OCI-LY1 (cell line): ENCODE measurements at regions not wholly inside any gene's neighbourhood (a gene's known extent, or its start where the extent isn't known, plus 50 kb on each side); places are given as distances from the start of the nearest gene placed in this dataset.

Experiments used
- H2AFZ ChIP-seq: fragments of 200-600 bp; sonication (generic), shearing (Covaris generic); 2 replicates; pipeline ENCODE4 v1.6.0; 2014; ENCODE audit warnings: antibody characterized with exemption, mild to moderate bottlenecking, low read length
- H3F3A ChIP-seq: fragments of 200-600 bp; sonication (generic), shearing (Covaris generic); 2 replicates; pipeline ENCODE4 v1.6.0; 2014; ENCODE audit warnings: mild to moderate bottlenecking, antibody characterized with exemption, low read length, moderate library complexity; ENCODE audit not compliant: insufficient read depth
- H3K27ac ChIP-seq: fragments of 200-600 bp; sonication (generic); 2 replicates; pipeline ENCODE4 v1.5.1; 2014; ENCODE audit warnings: low read length, mixed run types, mild to moderate bottlenecking, low read depth; ENCODE audit not compliant: poor library complexity, severe bottlenecking
- H3K27me3 ChIP-seq: fragments of 200-600 bp; sonication (generic); 2 replicates; pipeline ENCODE4 v1.6.0; 2014; ENCODE audit warnings: antibody characterized with exemption, mild to moderate bottlenecking, low read length, moderate library complexity; ENCODE audit not compliant: insufficient read depth
- H3K36me3 ChIP-seq: fragments of 200-600 bp; sonication (generic); 2 replicates; pipeline ENCODE4 v1.6.1; 2014; ENCODE audit warnings: mild to moderate bottlenecking, antibody characterized with exemption, low read length, moderate library complexity, mixed read lengths; ENCODE audit not compliant: insufficient read depth
- H3K4me1 ChIP-seq: fragments of 200-600 bp; sonication (generic); 2 replicates; pipeline ENCODE4 v1.5.1; 2014; ENCODE audit warnings: mild to moderate bottlenecking, low read length, moderate library complexity; ENCODE audit not compliant: insufficient read depth, severe bottlenecking
- H3K4me2 ChIP-seq: fragments of 200-600 bp; sonication (generic), shearing (Covaris generic); 2 replicates; pipeline ENCODE4 v1.6.1; 2014; ENCODE audit warnings: low read length
- H3K4me3 ChIP-seq: fragments of 200-600 bp; sonication (generic); 2 replicates; pipeline ENCODE4 v1.5.1; 2014; ENCODE audit warnings: low read length, low read depth, mild to moderate bottlenecking, mixed read lengths; ENCODE audit not compliant: poor library complexity, severe bottlenecking
- H3K79me2 ChIP-seq: fragments of 200-600 bp; shearing (Covaris generic); 2 replicates; pipeline ENCODE4 v1.6.1; 2016; ENCODE audit warnings: mixed run types, low read length, mixed read lengths; ENCODE audit not compliant: insufficient read depth
- H3K9ac ChIP-seq: fragments of 200-600 bp; sonication (generic), shearing (Covaris generic); 2 replicates; pipeline ENCODE4 v1.6.1; 2014; ENCODE audit warnings: mild to moderate bottlenecking, low read length, mixed read lengths
- H3K9me2 ChIP-seq: fragments of 200-600 bp; sonication (generic), shearing (Covaris generic); 2 replicates; pipeline ENCODE4 v1.6.1; 2014; ENCODE audit warnings: low read depth, mild to moderate bottlenecking, low read length, mixed read lengths
- H3K9me3 ChIP-seq: fragments of 200-600 bp; shearing (Covaris generic); 2 replicates; pipeline ENCODE4 v1.6.1; 2014; ENCODE audit warnings: low read length, mixed read lengths
- H4K20me1 ChIP-seq: fragments of 200-600 bp; sonication (generic), shearing (Covaris generic); 2 replicates; pipeline ENCODE4 v1.6.0; 2016; ENCODE audit warnings: mild to moderate bottlenecking, low read length; ENCODE audit not compliant: insufficient read depth
- CTCF ChIP-seq: fragments of 200-600 bp; sonication (generic), shearing (Covaris generic); IDR thresholded peaks from 2 replicates; pipeline ENCODE4 v1.5.1; 2017; ENCODE audit warnings: mild to moderate bottlenecking, antibody characterized with exemption, low read length, moderate library complexity, mixed read lengths
- EZH2 ChIP-seq: fragments of 200-600 bp; sonication (generic), shearing (Covaris generic); IDR thresholded peaks from 2 replicates; pipeline ENCODE4 v1.8.0; 2017; ENCODE audit warnings: borderline replicate concordance, mixed run types, mild to moderate bottlenecking, antibody characterized with exemption, low read length, moderate library complexity, mixed read lengths

DNA sequence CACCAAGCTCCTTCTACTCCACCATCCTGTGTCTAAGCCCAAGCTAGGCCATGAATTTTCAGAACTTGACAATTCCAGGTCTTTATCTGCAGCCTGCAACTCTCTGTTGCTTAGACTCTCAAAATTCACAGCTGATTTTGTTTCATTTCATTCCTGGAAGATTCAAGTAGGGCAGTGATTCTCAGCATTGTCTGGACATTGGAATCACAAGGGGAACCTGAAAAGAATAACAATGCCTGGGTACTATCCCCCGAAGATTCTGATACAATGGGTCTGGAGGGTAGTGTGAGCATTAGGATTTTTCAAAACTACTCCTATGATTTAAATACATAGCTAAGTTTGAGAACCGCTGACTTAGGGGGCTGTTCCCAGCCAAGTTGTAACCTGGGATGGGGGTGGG lies 534.7 kb upstream of the IL12A start:
- H3K36me3 ChIP-seq: no peaks in the 10 kb centered on the region
- no peaks in the 10 kb centered on the region for H4K20me1 ChIP-seq
- TF ChIP-seq EZH2 (no peak), CTCF (no peak)
- H3K4me3 ChIP-seq: no peak overlapping the region
- H3K9me3 ChIP-seq: no peaks in the 10 kb centered on the region
- no peak overlapping the region for H3K27ac ChIP-seq
- no peaks in the 10 kb centered on the region for H3K27me3 ChIP-seq
- H3K9me2 ChIP-seq: no peaks in the 10 kb centered on the region
- no peaks in the 10 kb centered on the region for H3K79me2 ChIP-seq
- no peak overlapping the region for H3K4me2 ChIP-seq
- H3K9ac ChIP-seq: no peak overlapping the region
- no peaks in the 10 kb centered on the region for H3K4me1 ChIP-seq
- H3F3A ChIP-seq: no peaks in the 10 kb centered on the region
- no peak overlapping the region for H2AFZ ChIP-seq

GRCh38 chr3:159455741-159456181 lies 532.9 kb upstream of the IL12A start:
- Histone ChIP-seq H3K4me3 (no peak overlapping the region), H2AFZ (no peak overlapping the region), H3K4me1 (no peaks in the 10 kb centered on the region), H3K36me3 (no peaks in the 10 kb centered on the region), H3F3A (no peaks in the 10 kb centered on the region), H3K27ac (no peak overlapping the region), H3K27me3 (no peaks in the 10 kb centered on the region), H3K4me2 (no peak overlapping the region), H3K9me3 (no peaks in the 10 kb centered on the region), H3K79me2 (no peaks in the 10 kb centered on the region), H3K9ac (no peak overlapping the region), H4K20me1 (no peaks in the 10 kb centered on the region), H3K9me2 (no peaks in the 10 kb centered on the region)
- TF ChIP-seq EZH2: no peak

DNA sequence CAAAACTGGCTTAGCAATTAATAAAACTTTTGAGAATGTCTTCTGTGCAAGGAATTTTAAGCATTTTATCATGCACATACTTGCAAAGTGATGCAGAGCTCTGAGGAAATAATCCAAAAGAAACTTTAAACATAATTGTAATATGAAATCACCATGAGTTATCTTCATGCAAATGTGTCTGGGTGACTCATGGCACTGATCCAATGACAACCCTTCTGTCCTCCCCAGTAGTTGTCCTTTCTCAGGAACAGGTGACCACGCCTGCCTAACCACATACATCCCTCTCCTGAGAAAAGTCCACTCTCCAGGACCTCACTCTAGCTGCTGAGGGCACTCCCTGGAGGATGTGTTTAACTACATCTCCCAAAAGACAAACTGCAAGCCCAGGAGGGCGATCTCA lies 530.6 kb upstream of the IL12A start:
- Histone ChIP-seq H3K9me3 (no peaks in the 10 kb centered on the region), H3K27me3 (no peaks in the 10 kb centered on the region), H2AFZ (no peak overlapping the region), H3K27ac (no peak overlapping the region), H3K4me1 (no peaks in the 10 kb centered on the region), H4K20me1 (no peaks in the 10 kb centered on the region), H3K4me2 (no peak overlapping the region), H3F3A (no peaks in the 10 kb centered on the region), H3K9me2 (no peaks in the 10 kb centered on the region), H3K9ac (no peak overlapping the region), H3K4me3 (no peak overlapping the region), H3K79me2 (no peaks in the 10 kb centered on the region), H3K36me3 (no peaks in the 10 kb centered on the region)
- TF ChIP-seq CTCF (no peak), EZH2 (no peak)

DNA sequence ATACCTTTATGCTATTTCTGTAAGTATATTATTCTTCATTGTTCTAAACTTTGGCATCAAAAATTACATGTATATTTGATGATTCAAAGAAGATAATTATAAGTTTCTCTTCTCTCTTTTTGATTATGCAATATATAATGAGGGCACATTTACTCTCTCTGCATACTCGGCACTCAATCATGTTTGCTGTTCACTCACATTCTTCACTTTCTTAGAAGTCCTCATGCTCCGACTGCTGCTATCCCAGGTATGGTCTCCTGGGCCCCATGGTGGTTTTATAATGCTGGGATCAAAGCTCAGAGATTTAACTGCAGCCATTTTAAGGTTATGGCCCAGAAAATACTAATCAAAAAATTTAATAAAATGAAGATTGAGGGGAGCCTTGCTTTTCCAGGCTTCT lies 529.7 kb upstream of the IL12A start:
- Histone ChIP-seq H3K4me2 (no peak overlapping the region), H2AFZ (no peak overlapping the region)

More for the DNA sequence above, 529.7 kb upstream of the IL12A start:
- TF ChIP-seq EZH2 (no peak), CTCF (no peak)
- Histone ChIP-seq H3K9me2 (no peaks in the 10 kb centered on the region), H3K27me3 (no peaks in the 10 kb centered on the region), H3K79me2 (no peaks in the 10 kb centered on the region), H3F3A (no peaks in the 10 kb centered on the region), H3K9me3 (no peaks in the 10 kb centered on the region), H3K4me1 (no peaks in the 10 kb centered on the region), H4K20me1 (no peaks in the 10 kb centered on the region), H3K27ac (no peak overlapping the region), H3K9ac (no peak overlapping the region), H3K36me3 (no peaks in the 10 kb centered on the region), H3K4me3 (no peak overlapping the region)
